Suprapubic skin (tissue), 4 donors: ENCODE measurements at regions not wholly inside any gene's neighbourhood (a gene's known extent, or its start where the extent isn't known, plus 50 kb on each side); places are given as distances from the start of the nearest gene placed in this dataset.

ENCODE experiments used
- DNase-seq, 2 donors: peaks; one replicate each; pipeline ENCODE4 v3.0.0-alpha.2; 2019; ENCODE audit warnings: low spot score in 2 of 2
- H3K27ac ChIP-seq: fragments of 200-600 bp; sonication (generic); one replicate; pipeline ENCODE4 v1.5.1; 2019
- H3K27me3 ChIP-seq: fragments of 200-600 bp; sonication (generic); one replicate; pipeline ENCODE4 v1.5.1; 2019
- H3K36me3 ChIP-seq: fragments of 200-600 bp; sonication (generic); one replicate; pipeline ENCODE4 v1.5.1; 2019
- H3K4me1 ChIP-seq: fragments of 200-600 bp; sonication (generic); one replicate; pipeline ENCODE4 v1.5.1; 2019
- H3K4me3 ChIP-seq: fragments of 200-600 bp; sonication (generic); one replicate; pipeline ENCODE4 v1.5.1; 2019; ENCODE audit warnings: mild to moderate bottlenecking
- H3K9me3 ChIP-seq: fragments of 200-600 bp; sonication (generic); one replicate; pipeline ENCODE4 v1.5.1; 2019
- CTCF ChIP-seq, 2 donors: fragments of 200-600 bp in 1 of 2; fragments of 450-650 bp in 1 of 2; sonication (generic) in 1 of 2; IDR thresholded peaks; one replicate each; pipeline ENCODE4 v1.5.1; 2016 to 2019; ENCODE audit warnings: antibody characterized with exemption in 2 of 2, mild to moderate bottlenecking in 1 of 2, moderate library complexity in 1 of 2
- EP300 ChIP-seq: sonication (generic); formaldehyde crosslinking; IDR thresholded peaks from one replicate; pipeline ENCODE4 v1.6.1; 2017; ENCODE audit warnings: antibody characterized with exemption
- POLR2A ChIP-seq, 2 donors: fragments of 450-650 bp; IDR thresholded peaks; one replicate each; pipeline ENCODE4 v1.6.1; 2017; ENCODE audit warnings: antibody characterized with exemption in 2 of 2, mild to moderate bottlenecking in 2 of 2, moderate library complexity in 2 of 2
- POLR2AphosphoS5 ChIP-seq, 3 donors: sonication (generic); formaldehyde crosslinking; IDR thresholded peaks; one replicate each; pipeline ENCODE4 v1.6.1; 2017; ENCODE audit warnings: antibody characterized with exemption in 3 of 3
- WGBS: methylation state at CpG from one replicate; pipeline ENCODE4 v1.1.5; 2018; 5-methylcytosine and 5-hydroxymethylcytosine counted together

DNA sequence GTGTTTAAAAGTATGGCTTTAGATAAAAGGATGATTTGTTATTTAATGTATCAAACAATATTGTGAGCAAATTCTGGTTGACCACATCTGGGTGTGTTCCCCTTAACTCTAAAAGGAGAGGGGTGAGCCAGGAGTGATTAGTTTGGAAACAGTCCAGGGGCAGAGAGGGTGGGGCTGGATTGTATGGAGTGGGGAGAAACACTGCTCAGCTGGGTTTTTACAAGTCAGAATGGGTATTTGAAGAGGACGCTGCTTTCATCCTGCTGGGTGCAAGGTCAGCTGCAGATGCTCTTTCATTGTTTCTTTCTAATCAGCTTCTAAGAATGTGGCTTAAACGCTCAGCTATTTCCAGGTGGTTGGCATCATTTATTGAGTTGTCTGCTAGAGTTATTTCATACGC lies 82.8 kb upstream of the LIMCH1 start:
- WGBS = 27% methylated on average over 3 of the region's 3 CpGs
- DNase-seq = no peak
- H3K27me3 ChIP-seq = no peaks in the 10 kb centered on the region
- H3K4me3 ChIP-seq = no peak overlapping the region
- H3K27ac ChIP-seq = no peak overlapping the region
- H3K9me3 ChIP-seq = no peaks in the 10 kb centered on the region
- H3K36me3 ChIP-seq = no peaks in the 10 kb centered on the region
- peaks cover 18% of the 10 kb centered on the region for H3K4me1 ChIP-seq
- no peak for TF ChIP-seq POLR2A (IDR thresholded peaks at IDR 0.05)
- TF ChIP-seq POLR2AphosphoS5 (IDR thresholded peaks at IDR 0.05) = no peak
- no peak for TF ChIP-seq CTCF (IDR thresholded peaks at IDR 0.05)
- no peak for TF ChIP-seq EP300

- Histone ChIP-seq H3K4me1 (peaks cover 18% of the 10 kb centered on the region), H3K4me3 (no peak overlapping the region), H3K27me3 (no peaks in the 10 kb centered on the region), H3K36me3 (no peaks in the 10 kb centered on the region), H3K27ac (no peak overlapping the region), H3K9me3 (no peaks in the 10 kb centered on the region)
- 92% methylated on average over 3 of the region's 4 CpGs for WGBS
- no peak for TF ChIP-seq CTCF (IDR thresholded peaks at IDR 0.05)
- TF ChIP-seq POLR2AphosphoS5 (IDR thresholded peaks at IDR 0.05) = no peak
- TF ChIP-seq POLR2A (IDR thresholded peaks at IDR 0.05) = no peak
- TF ChIP-seq EP300 = no peak
- no peak for DNase-seq
These were observed 81.3 kb upstream of the LIMCH1 start for GRCh38 chr4:41456559-41457101.

- Histone ChIP-seq H3K27ac (no peak overlapping the region), H3K36me3 (no peaks in the 10 kb centered on the region), H3K27me3 (no peaks in the 10 kb centered on the region), H3K9me3 (no peaks in the 10 kb centered on the region), H3K4me3 (no peak overlapping the region), H3K4me1 (peaks cover 18% of the 10 kb centered on the region)
- TF ChIP-seq POLR2AphosphoS5 (IDR thresholded peaks at IDR 0.05) (no peak), EP300 (no peak), CTCF (IDR thresholded peaks at IDR 0.05) (no peak), POLR2A (IDR thresholded peaks at IDR 0.05) (no peak)
- no peak for DNase-seq
- 91% methylated on average over 2 of the region's 2 CpGs for WGBS
These were observed 79.3 kb upstream of the LIMCH1 start for GRCh38 chr4:41458689-41459088.

GRCh38 chr4:41460641-41461040 lies 77.3 kb upstream of the LIMCH1 start:
- 80% methylated on average over 5 of the region's 5 CpGs for WGBS
- H3K36me3 ChIP-seq = no peaks in the 10 kb centered on the region
- DNase-seq = no peak
- H3K27me3 ChIP-seq = no peaks in the 10 kb centered on the region
- no peak overlapping the region for H3K27ac ChIP-seq
- TF ChIP-seq POLR2AphosphoS5 (IDR thresholded peaks at IDR 0.05) = no peak
- TF ChIP-seq CTCF (IDR thresholded peaks at IDR 0.05) = no peak
- TF ChIP-seq POLR2A (IDR thresholded peaks at IDR 0.05) = no peak
- no peak for TF ChIP-seq EP300
- H3K4me1 ChIP-seq = peaks cover 4% of the 10 kb centered on the region
- no peak overlapping the region for H3K4me3 ChIP-seq
- H3K9me3 ChIP-seq = no peaks in the 10 kb centered on the region

- DNase-seq = no peak
- H3K36me3 ChIP-seq = no peaks in the 10 kb centered on the region
- H3K27ac ChIP-seq = no peak overlapping the region
- TF ChIP-seq POLR2AphosphoS5 (IDR thresholded peaks at IDR 0.05) = no peak
- H3K4me1 ChIP-seq = peaks cover 4% of the 10 kb centered on the region
- H3K4me3 ChIP-seq = no peak overlapping the region
- no peaks in the 10 kb centered on the region for H3K9me3 ChIP-seq
- WGBS = 55% methylated on average over 3 of the region's 3 CpGs
- no peaks in the 10 kb centered on the region for H3K27me3 ChIP-seq
These were observed 76.1 kb upstream of the LIMCH1 start for GRCh38 chr4:41461780-41462307.
